ENCODE measurements at regions not wholly inside any gene's neighbourhood (a gene's known extent, or its start where the extent isn't known, plus 50 kb on each side); places are given as distances from the start of the nearest gene placed in this dataset.

GRCh38 chr17:68101987-68102314 is 66.4 kb downstream of the KPNA2 start:
- TF ChIP-seq POLR2AphosphoS5 (IDR thresholded peaks at IDR 0.05) (no peak), POLR2A (IDR thresholded peaks at IDR 0.05) (no peak)
- TF ChIP-seq, protein P1, sequence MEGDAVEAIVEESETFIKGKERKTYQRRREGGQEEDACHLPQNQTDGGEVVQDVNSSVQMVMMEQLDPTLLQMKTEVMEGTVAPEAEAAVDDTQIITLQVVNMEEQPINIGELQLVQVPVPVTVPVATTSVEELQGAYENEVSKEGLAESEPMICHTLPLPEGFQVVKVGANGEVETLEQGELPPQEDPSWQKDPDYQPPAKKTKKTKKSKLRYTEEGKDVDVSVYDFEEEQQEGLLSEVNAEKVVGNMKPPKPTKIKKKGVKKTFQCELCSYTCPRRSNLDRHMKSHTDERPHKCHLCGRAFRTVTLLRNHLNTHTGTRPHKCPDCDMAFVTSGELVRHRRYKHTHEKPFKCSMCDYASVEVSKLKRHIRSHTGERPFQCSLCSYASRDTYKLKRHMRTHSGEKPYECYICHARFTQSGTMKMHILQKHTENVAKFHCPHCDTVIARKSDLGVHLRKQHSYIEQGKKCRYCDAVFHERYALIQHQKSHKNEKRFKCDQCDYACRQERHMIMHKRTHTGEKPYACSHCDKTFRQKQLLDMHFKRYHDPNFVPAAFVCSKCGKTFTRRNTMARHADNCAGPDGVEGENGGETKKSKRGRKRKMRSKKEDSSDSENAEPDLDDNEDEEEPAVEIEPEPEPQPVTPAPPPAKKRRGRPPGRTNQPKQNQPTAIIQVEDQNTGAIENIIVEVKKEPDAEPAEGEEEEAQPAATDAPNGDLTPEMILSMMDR (IDR thresholded peaks at IDR 0.05 in 8 of 11, conservative IDR thresholded peaks at IDR 0.05 in 3 of 11): no peak
- Histone ChIP-seq H3K4me1 (peaks cover 13 to 59% (median 39%) of the 10 kb centered on the region in 6 donors), H3K27me3 (replicated peaks in 1 of 7) (no peaks in the 10 kb centered on the region), H3K4me3 (peak overlapping the region; percentile 59 to 91 (median 66)), H3K9me3 (no peaks in the 10 kb centered on the region), H3K36me3 (no peaks in the 10 kb centered on the region), H3K27ac (peak overlapping the region; percentile 88 to 96 (median 92))
- 0 to 2% (median 0%) methylated on average over 14 to 19 of the region's 20 CpGs for WGBS, 5 donors
- no peak for DNase-seq
- intact Hi-C loops (cut with DNase I; ENCODE audit: low total_unique reads): no loop called here

GRCh38 chr17:68102318-68102758 is 66.8 kb downstream of the KPNA2 start:
- H3K4me3 ChIP-seq: peak overlapping the region; percentile 59 to 91 (median 66)

DNA sequence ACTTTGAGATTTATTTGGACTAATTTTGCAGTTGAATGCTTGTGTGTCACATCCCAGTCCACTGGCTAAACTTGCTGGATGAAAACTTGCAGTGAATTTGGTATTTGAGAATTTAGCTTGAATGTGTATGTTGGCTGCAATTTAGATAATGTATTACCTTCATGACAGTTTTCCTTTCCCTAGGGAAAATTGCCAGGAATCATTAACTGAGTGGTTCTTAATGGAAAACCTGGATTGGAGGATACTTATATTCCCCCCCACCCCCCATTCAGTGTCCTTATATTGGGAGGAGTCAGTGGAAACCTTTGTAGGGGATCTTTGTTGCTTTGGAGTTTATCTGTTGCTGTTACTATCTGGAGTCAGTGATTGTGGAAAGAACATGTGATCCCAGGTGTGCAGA is 67.6 kb downstream of the KPNA2 start:
- TF ChIP-seq POLR2AphosphoS5 (IDR thresholded peaks at IDR 0.05): no peak
- TF ChIP-seq, protein P1 (IDR thresholded peaks at IDR 0.05 in 8 of 11, conservative IDR thresholded peaks at IDR 0.05 in 3 of 11): no peak
- Histone ChIP-seq H3K9me3 (peaks cover 0 to under 1% (median 0%) of the 10 kb centered on the region in 8 donors), H3K4me3 (peak overlapping the region in 6 of 8 donors; percentile 61 to 91 (median 67)), H3K36me3 (peaks cover 0 to 12% (median 0%) of the 10 kb centered on the region in 6 donors), H3K27ac (peak overlapping the region in 5 of 8 donors; percentile 2 to 96 (median 92)), H3K4me1 (peaks cover 13 to 66% (median 45%) of the 10 kb centered on the region in 6 donors), H3K27me3 (replicated peaks in 1 of 7) (no peaks in the 10 kb centered on the region)
- intact Hi-C loops (cut with DNase I; ENCODE audit: low total_unique reads): no loop called here
- DNase-seq: no peak

More at GRCh38 chr17:68102318-68102758, 66.8 kb downstream of the KPNA2 start:
- Histone ChIP-seq H3K36me3 (peaks cover 0 to 4% (median 0%) of the 10 kb centered on the region in 6 donors), H3K4me1 (peaks cover 13 to 63% (median 42%) of the 10 kb centered on the region in 6 donors), H3K9me3 (no peaks in the 10 kb centered on the region), H3K27me3 (replicated peaks in 1 of 7) (no peaks in the 10 kb centered on the region), H3K27ac (peak overlapping the region; percentile 88 to 96 (median 92))
- TF ChIP-seq POLR2AphosphoS5 (IDR thresholded peaks at IDR 0.05) (peak in 1 of 3 donors; percentile 5), POLR2A (IDR thresholded peaks at IDR 0.05) (no peak)
- no peak for DNase-seq
- intact Hi-C loops (cut with DNase I; ENCODE audit: low total_unique reads): no loop called here
- 2 to 6% (median 3%) methylated on average over 21 of the region's 21 CpGs for WGBS, 5 donors

GRCh38 chr17:68106085-68106484 is 70.5 kb downstream of the KPNA2 start:
- Histone ChIP-seq H3K4me3 (no peak overlapping the region), H3K9me3 (peaks cover 0 to 6% (median 2%) of the 10 kb centered on the region in 8 donors), H3K27me3 (replicated peaks in 1 of 7) (no peaks in the 10 kb centered on the region), H3K36me3 (peaks cover 0 to 25% (median 0%) of the 10 kb centered on the region in 6 donors), H3K4me1 (peaks cover 13 to 64% (median 39%) of the 10 kb centered on the region in 6 donors), H3K27ac (peak overlapping the region in 4 of 8 donors; percentile 20 to 43 (median 28))
- intact Hi-C loops (cut with DNase I; ENCODE audit: low total_unique reads): no loop called here
- WGBS, 5 donors: 78 to 90% (median 84%) methylated on average over 2 of the region's 2 CpGs
- DNase-seq: no peak
- TF ChIP-seq, protein P1 (IDR thresholded peaks at IDR 0.05 in 8 of 11, conservative IDR thresholded peaks at IDR 0.05 in 3 of 11): no peak
- no peak for TF ChIP-seq POLR2AphosphoS5 (IDR thresholded peaks at IDR 0.05)
- no peak for TF ChIP-seq POLR2A (IDR thresholded peaks at IDR 0.05)

Measured in spleen (tissue), 11 donors.